ENCODE measurements at regions not wholly inside any gene's neighbourhood (a gene's known extent, or its start where the extent isn't known, plus 50 kb on each side); places are given as distances from the start of the nearest gene placed in this dataset.

GRCh38 chr4:136768213-136768924 is 763.9 kb downstream of the PCDH18 start:
- TF ChIP-seq CTCF (IDR thresholded peaks at IDR 0.05; ENCODE audit: low read length, missing control alignments) = no peak
- no peak for DNase-seq (ENCODE audit: low read depth)

GRCh38 chr4:136763919-136764318 is 768.4 kb downstream of the PCDH18 start:
- no peak for DNase-seq (ENCODE audit: low read depth)
- no peak overlapping the region for H3K4me3 ChIP-seq (replicated peaks; ENCODE audit: low read depth, low read length)
- no peak for TF ChIP-seq CTCF (IDR thresholded peaks at IDR 0.05; ENCODE audit: low read length, missing control alignments)

More at GRCh38 chr4:136768213-136768924, 763.9 kb downstream of the PCDH18 start:
- H3K4me3 ChIP-seq (replicated peaks; ENCODE audit: low read depth, low read length) = no peak overlapping the region

GRCh38 chr4:136755531-136755916 is 776.8 kb downstream of the PCDH18 start:
- H3K4me3 ChIP-seq (replicated peaks; ENCODE audit: low read depth, low read length) = no peak overlapping the region

GRCh38 chr4:136754810-136755530 is 777.3 kb downstream of the PCDH18 start:
- no peak for DNase-seq (ENCODE audit: low read depth)
- TF ChIP-seq CTCF (IDR thresholded peaks at IDR 0.05; ENCODE audit: low read length, missing control alignments) = no peak

More at GRCh38 chr4:136755531-136755916, 776.8 kb downstream of the PCDH18 start:
- TF ChIP-seq CTCF (IDR thresholded peaks at IDR 0.05; ENCODE audit: low read length, missing control alignments) = no peak
- DNase-seq (ENCODE audit: low read depth) = no peak

GRCh38 chr4:136751556-136751955 is 780.7 kb downstream of the PCDH18 start:
- no peak for TF ChIP-seq CTCF (IDR thresholded peaks at IDR 0.05; ENCODE audit: low read length, missing control alignments)
- no peak overlapping the region for H3K4me3 ChIP-seq (replicated peaks; ENCODE audit: low read depth, low read length)
- no peak for DNase-seq (ENCODE audit: low read depth)

More at GRCh38 chr4:136754810-136755530, 777.3 kb downstream of the PCDH18 start:
- no peak overlapping the region for H3K4me3 ChIP-seq (replicated peaks; ENCODE audit: low read depth, low read length)

GRCh38 chr4:136750897-136751296 is 781.4 kb downstream of the PCDH18 start:
- H3K4me3 ChIP-seq (replicated peaks; ENCODE audit: low read depth, low read length) = no peak overlapping the region
- DNase-seq (ENCODE audit: low read depth) = peak; percentile 15
- TF ChIP-seq CTCF (IDR thresholded peaks at IDR 0.05; ENCODE audit: low read length, missing control alignments) = no peak

Measured in fibroblast of pulmonary artery (primary cell).